Calu3 (cell line): ENCODE measurements at regions not wholly inside any gene's neighbourhood (a gene's known extent, or its start where the extent isn't known, plus 50 kb on each side); places are given as distances from the start of the nearest gene placed in this dataset.

Experiments used
- BruUV-seq: library from RNA; stranded (reverse); fragments of 400-500 nt; replicated peaks from 2 replicates; lab custom pipeline; 2021; lab: Mats Ljungman, UMichigan
- CTCF ChIA-PET: fragments of 300-600 bp; sonication (Branson Sonifier 250); formaldehyde crosslinking; loops from one replicate; lab custom pipeline; 2022; ENCODE audit warnings: antibody characterized with exemption; lab: Charles Lee
- DNase-seq: peaks from one replicate; pipeline ENCODE4 v3.0.0; 2022
- H3K27ac Mint-ChIP-seq: one replicate; pipeline ENCODE4 v1.8.0; 2022; ENCODE audit warnings: mixed read lengths; ENCODE audit not compliant: unreplicated experiment
- H3K27me3 Mint-ChIP-seq: one replicate; pipeline ENCODE4 v1.8.0; 2022; ENCODE audit warnings: mixed read lengths; ENCODE audit not compliant: unreplicated experiment
- H3K36me3 Mint-ChIP-seq: one replicate; pipeline ENCODE4 v1.8.0; 2022; ENCODE audit warnings: mild to moderate bottlenecking, moderate library complexity, mixed read lengths; ENCODE audit not compliant: insufficient read depth, unreplicated experiment
- H3K4me1 Mint-ChIP-seq: one replicate; pipeline ENCODE4 v1.8.0; 2022; ENCODE audit warnings: mild to moderate bottlenecking, low read depth, mixed read lengths; ENCODE audit not compliant: unreplicated experiment
- H3K4me3 Mint-ChIP-seq: one replicate; pipeline ENCODE4 v1.8.0; 2022; ENCODE audit warnings: mild to moderate bottlenecking, low read depth, moderate library complexity, mixed read lengths; ENCODE audit not compliant: unreplicated experiment
- H3K9me3 Mint-ChIP-seq: one replicate; pipeline ENCODE4 v1.8.0; 2022; ENCODE audit warnings: low read depth, mixed read lengths; ENCODE audit not compliant: unreplicated experiment
- CTCF ChIP-seq: fragments of 200-600 bp; IDR thresholded peaks from one replicate; pipeline ENCODE4 v1.8.0; 2022; ENCODE audit warnings: antibody characterized with exemption; ENCODE audit not compliant: unreplicated experiment
- intact Hi-C: fragments of 100-400 bp; cut with micrococcal nuclease; formaldehyde crosslinking; loops from one replicate; pipeline ENCODE4 v1.10.0; 2022; ENCODE audit not compliant: unreplicated experiment

GRCh38 chr2:166831930-166832329 lies 56.4 kb upstream of the XIRP2 start:
- CTCF ChIA-PET: no interaction called here
- no peaks in the 10 kb centered on the region for H3K27me3 Mint-ChIP-seq
- BruUV-seq: no TSS peak
- H3K27ac Mint-ChIP-seq: no peak overlapping the region
- H3K4me3 Mint-ChIP-seq: no peak overlapping the region
- H3K4me1 Mint-ChIP-seq: no peaks in the 10 kb centered on the region
- H3K9me3 Mint-ChIP-seq: peaks cover 2% of the 10 kb centered on the region
- intact Hi-C loops: no loop called here
- TF ChIP-seq CTCF: no peak
- no peak for DNase-seq
- H3K36me3 Mint-ChIP-seq: no peaks in the 10 kb centered on the region

GRCh38 chr2:166825914-166826313 lies 62.4 kb upstream of the XIRP2 start:
- Mint-ChIP-seq H3K36me3 (no peaks in the 10 kb centered on the region), H3K27ac (no peak overlapping the region), H3K27me3 (no peaks in the 10 kb centered on the region), H3K9me3 (peaks cover under 1% of the 10 kb centered on the region), H3K4me3 (no peak overlapping the region), H3K4me1 (no peaks in the 10 kb centered on the region)
- CTCF ChIA-PET: no interaction called here
- DNase-seq: no peak
- intact Hi-C loops: no loop called here
- TF ChIP-seq CTCF: no peak
- BruUV-seq: no TSS peak

GRCh38 chr2:166814335-166814734 lies 73.9 kb upstream of the XIRP2 start:
- BruUV-seq: no TSS peak
- TF ChIP-seq CTCF: no peak
- Mint-ChIP-seq H3K4me3 (no peak overlapping the region), H3K36me3 (no peaks in the 10 kb centered on the region), H3K27ac (no peak overlapping the region), H3K4me1 (no peaks in the 10 kb centered on the region), H3K9me3 (peaks cover 3% of the 10 kb centered on the region), H3K27me3 (no peaks in the 10 kb centered on the region)
- intact Hi-C loops: no loop called here
- CTCF ChIA-PET: no interaction called here
- no peak for DNase-seq

GRCh38 chr2:166812166-166812891 lies 76.0 kb upstream of the XIRP2 start:
- CTCF ChIA-PET: no interaction called here
- no peak for DNase-seq
- no peak for TF ChIP-seq CTCF
- Mint-ChIP-seq H3K27me3 (no peaks in the 10 kb centered on the region), H3K36me3 (no peaks in the 10 kb centered on the region), H3K9me3 (peaks cover 5% of the 10 kb centered on the region), H3K4me3 (no peak overlapping the region), H3K4me1 (no peaks in the 10 kb centered on the region), H3K27ac (no peak overlapping the region)
- no TSS peak for BruUV-seq
- intact Hi-C loops: no loop called here
